GM21526 (cell line): ENCODE measurements at regions not wholly inside any gene's neighbourhood (a gene's known extent, or its start where the extent isn't known, plus 50 kb on each side); places are given as distances from the start of the nearest gene placed in this dataset.
A peak's percentile ranks its signal among the peaks of the same experiment; 100 is the strongest.

Source experiments
- ATAC-seq: cut with Tn5 transposase; IDR thresholded peaks from one replicate; pipeline ENCODE4 v1.9.1; 2021; ENCODE audit warnings: moderate library complexity; ENCODE audit not compliant: unreplicated experiment, low FRiP score

DNA sequence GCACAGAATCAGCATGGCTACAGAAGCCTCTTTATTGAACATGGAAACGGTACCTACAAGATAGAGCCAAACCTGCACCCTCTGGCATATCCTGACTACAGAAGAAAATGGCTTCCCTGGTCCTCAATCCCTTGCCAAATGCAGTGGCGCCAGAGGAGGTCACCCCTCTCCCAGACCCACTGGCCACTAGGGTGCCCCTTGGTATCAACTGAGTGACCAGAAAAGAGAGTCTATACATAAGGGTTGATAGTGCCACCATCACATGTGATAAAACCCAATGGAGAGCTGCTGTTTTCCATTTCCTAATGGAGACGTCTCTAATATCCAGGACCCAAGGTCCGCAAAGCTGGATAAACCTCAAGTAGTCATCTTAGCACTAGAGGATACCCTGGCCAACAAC, 52.7 kb upstream of the ALK start:
- ATAC-seq, result no peak

DNA sequence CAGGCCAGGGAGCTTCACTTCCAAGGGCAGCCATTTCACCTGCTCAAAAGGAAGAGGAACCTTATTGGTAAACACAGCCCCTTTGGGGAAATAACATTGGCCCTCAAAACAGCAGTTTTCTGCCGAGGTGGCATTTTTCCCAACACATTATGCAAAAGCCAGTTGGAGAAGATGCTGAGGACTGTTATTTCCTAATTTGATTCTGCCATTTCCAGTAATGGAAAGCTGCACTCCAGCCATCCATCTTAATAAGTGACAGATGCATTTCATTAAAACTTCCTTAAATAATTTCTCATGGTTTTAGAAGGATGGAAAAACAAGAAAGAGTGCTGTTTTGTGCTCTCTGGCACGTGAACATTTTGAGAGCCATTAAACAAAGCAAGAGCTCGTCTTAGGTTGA, 55.9 kb upstream of the ALK start:
- no peak for ATAC-seq

DNA sequence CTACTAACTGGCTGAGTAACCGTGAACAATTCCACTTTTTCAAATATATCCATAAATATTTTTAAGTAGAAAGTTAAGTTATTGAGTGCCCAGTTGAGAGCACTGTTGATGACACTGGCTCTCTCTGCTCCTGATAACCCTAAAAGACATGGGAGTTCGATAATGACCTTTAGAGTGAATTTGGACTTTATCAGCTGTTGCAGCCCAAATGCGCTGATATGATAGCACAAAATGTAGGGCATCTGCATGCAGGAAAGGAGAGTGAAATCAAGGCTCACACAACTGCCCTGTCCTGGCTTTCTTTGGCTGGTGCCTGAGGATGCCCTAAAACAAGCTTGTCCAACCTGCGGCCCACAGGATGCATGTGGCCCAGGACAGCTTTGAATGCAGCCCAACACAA, 60.0 kb upstream of the ALK start:
- ATAC-seq, result no peak

DNA sequence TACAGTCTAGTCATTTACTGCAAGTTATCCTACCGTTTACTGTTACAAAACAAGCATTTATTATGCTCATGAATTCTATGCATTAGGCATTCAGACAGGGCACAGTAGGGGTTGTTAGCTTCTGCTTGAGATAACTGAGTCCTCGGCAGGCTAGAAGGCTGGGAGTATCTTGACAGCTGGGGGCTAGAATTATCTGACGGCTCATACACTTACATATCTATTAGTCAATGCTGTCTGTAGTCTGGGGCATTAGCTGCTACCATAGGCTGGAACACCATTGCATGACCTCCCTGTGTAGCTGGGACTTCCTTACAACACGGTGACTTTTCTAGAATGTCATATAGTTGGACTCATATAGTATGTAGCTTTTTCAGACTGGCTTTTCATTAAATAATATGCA, 61.9 kb upstream of the ALK start:
- no peak for ATAC-seq

DNA sequence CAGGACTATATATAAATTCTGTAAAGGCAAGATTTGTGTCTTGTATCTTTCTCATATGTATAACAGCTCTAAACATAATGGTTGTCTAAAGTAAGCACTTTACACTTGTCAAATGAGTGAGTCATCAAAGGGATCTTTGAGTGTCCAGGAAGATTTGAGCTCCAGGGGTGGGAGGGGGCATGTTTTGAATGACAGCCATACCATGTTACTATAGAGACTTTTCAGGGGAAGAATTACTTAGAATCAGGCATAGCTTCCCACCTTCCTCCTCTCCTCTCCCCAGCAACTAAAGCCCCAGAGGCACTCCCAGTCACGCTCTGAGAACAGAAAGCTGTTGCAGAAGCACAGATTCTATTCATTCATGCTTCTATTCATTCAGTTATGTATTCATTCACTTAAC, 65.8 kb upstream of the ALK start:
- no peak for ATAC-seq

DNA sequence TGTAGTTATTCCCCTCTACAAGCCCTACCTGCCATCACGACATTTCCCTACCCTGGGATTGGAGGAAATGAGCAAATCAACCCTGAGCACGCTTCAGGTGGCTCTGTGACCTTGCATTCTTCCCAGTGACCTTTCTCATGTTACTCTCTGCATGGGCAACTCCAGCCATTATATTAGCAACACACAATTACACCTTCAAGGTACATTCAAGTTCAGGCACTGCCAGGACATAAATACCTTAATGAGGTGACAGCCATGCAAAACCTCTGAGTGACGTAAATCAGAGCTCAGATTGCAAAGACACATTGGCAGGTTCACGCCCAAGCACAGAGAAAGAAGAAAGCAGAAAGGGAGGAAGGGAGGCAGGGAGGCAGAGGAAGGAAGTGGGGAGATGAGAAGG, 68.7 kb upstream of the ALK start:
- ATAC-seq, result no peak

DNA sequence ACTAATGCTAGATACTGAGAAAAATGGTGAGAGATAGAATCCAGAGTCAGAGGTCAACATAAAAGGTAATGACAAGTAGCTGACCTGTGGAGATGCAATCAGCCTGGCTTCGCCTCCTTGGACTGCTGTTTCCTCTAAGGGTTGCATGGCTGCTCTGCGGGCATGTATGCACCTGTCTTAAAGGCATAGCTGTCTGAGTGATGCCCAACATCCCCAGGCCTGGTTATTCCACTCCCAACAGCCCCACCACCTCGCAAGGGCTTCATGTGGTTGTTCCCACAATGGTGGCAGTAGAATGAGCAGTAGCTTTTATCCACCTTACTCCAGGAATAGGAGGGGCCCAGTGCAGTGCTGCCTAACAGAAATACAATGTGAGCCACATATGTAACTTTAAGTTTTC, 69.7 kb upstream of the ALK start:
- ATAC-seq, result no peak

DNA sequence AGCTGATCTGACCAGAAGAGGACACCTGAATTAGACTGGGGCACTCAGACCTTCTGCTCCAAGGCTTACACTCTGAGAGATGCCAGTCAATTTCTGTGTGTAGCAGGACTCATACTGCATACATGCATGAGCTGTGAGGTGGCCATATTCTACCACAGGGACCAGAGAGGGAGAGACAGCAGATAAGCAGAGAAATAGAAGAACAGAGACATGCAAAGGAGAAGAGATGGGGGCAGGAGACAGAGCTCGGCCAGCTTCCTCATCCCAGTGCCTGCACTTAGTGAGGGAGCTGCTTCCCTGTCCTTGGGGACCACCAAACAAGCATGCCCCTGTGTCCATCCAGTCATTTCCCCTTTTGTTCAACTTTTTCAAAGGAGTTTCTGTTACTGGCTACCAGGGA, 73.9 kb upstream of the ALK start:
- no peak for ATAC-seq

DNA sequence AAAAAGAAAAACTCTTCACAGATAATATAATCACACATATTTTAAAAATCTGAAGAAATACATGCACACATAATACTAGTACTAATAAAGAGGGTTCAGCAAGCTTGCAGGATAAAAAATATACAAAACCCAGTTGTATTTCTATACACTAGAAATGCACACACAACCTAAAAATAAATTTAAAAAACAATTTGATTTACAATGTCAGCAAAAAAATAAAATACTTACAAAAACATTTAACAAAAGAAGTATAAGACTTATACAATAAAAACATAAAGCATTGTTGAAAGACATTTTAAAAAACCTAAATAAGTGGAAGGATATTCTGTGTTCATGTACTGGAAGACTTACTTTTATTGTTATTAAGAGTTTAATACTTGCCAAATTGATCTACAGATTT, 81.7 kb upstream of the ALK start:
- no peak for ATAC-seq

DNA sequence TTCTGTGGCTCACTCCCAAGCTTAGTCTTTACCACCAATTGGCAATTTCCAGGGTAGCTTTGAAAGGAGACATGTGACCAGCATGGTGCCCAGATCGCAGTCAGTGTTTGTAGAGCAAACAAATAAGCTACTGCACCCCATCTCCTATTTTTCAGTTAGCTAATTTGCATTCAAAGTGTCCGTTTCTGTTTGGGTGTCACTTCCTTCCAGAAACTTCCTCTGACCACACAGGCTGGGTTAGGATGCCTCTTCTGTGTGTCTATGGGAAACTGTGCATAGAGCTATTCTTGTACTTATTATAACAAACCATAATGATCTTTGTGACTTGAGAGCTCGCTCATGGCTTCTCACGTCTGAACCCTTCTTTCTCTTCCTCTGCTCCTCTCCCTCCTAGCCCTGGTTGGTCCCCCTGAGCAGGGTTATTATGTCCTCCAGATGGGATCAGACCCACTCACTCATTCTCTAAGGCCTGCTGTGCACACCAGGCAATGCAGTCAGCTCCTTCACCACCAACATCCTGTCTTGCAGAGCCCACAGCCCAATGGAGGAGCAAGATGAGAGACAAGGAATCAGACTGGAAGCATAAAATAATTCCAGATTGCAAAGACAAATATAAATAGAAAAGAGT, 101.2 kb upstream of the ALK start:
- peak; percentile 83 for ATAC-seq

DNA sequence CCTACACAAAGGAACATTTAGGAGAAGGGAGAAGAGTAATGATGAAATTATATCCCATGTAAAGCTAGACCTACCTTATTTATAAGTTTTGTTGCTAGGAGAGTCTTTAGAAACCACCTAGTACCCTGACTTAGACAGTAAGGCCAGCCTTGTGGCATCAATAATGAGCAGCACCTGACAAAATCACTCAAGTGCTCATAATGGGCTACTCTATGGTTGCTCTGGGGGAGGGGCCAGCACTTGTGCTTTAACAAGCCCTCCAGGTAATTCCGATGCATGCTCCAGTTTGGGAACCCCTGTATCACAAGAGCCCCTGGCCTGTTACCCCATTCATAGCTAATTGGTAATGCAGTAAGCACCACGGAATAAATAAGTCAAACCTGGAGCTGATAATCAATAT, 102.9 kb upstream of the ALK start:
- ATAC-seq, result no peak

DNA sequence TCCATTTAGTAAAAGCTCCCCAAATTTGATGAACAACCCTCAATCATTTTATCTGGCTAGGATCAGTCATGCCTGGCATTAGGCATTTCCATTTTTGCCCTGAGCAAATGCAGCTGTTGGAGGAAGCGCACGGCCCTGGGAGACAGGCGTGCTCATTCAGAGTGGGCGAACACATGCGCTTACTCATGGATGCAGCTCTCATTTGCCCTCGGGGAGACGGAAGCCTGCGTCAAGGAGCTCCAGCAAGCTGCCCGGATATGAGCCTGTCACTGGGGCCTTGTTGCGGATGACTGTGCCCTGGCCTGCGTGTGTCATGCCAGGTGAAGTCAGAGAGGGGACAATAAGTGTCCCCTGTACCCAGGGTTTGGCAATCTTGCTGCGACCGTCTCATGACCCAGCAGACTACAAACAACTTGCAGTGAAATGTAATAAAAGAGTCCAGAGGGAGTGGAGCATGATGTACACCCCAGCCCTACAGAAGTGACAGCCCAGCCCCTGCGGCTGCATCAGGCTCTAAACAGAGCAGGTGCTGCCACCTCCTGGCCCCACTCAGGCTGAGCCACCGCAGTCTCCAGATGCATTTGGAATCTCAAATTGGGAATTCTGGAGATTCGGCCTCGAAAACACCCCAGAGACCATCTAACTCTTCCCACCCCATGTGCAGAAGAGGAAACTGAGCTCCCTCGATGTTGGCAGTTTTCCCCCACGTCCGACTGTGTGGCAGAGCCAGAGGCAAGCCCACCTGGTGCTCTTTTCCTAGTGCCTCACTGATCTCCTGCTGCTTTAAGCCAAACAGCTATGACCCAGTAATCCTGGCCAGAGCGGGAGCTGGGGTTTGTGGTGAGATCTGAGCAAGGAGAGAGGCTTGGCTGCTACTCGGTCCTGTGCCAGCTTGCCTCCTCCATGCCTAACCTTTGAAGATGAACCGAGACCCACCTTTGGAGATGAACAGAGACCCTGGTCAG, 105.0 kb upstream of the ALK start:
- no peak for ATAC-seq

DNA sequence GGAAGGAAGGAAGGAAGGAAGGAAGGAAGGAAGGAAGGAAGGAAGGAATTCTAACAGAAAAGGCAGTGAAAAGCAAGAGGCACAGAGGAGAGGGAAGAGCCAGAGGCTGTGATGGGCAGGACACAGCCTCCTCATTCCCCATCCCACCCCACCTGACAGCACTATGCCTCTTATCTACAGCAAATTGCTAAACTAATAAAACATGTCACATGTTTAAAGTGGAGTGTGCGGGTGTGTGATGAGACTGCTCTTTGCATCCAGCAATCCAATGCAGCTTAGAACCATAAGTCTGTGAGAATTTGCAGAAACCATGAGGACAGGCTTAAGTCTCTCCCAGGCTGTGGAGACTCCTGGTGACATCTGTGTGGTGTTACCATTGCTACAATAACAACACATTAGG, 108.4 kb upstream of the ALK start:
- no peak for ATAC-seq

DNA sequence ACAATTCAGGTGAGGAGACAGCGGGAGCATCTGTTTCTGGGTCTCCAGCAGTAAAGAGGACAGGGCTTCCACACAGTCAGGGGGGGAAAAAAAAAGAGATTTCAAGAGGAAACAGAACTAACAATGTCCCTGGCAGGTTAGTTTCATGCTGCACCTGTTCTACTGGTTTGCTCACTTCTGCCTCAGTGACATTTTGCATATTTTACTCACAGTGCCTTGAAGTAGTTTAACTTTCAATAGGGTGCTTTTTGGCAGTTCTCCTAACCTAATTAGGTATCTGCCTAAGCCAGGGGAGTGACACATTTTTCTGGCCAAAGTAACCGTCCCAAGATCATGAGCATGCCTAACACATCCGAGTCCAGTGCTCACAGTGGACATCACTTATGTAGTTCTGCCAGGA, 109.0 kb upstream of the ALK start:
- ATAC-seq, result no peak

DNA sequence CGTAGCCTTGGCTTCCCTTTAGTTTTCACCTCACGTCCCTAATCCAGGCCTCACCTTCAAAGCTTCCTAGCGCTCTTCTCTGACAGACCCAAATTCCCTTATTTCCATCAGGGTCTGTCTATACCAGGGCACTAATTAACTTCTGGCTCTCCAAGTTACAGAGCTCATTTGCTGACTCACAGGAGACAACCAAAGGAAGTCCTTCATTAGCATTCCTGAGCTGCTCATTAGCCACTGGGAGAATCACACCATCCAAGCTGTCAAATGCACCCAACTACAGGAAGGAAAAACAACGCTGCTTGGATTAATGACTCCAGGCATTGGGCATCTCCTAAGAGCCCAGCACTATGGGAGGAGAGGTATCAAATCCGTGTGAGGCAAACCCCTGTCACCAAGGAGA, 109.8 kb upstream of the ALK start:
- no peak for ATAC-seq

DNA sequence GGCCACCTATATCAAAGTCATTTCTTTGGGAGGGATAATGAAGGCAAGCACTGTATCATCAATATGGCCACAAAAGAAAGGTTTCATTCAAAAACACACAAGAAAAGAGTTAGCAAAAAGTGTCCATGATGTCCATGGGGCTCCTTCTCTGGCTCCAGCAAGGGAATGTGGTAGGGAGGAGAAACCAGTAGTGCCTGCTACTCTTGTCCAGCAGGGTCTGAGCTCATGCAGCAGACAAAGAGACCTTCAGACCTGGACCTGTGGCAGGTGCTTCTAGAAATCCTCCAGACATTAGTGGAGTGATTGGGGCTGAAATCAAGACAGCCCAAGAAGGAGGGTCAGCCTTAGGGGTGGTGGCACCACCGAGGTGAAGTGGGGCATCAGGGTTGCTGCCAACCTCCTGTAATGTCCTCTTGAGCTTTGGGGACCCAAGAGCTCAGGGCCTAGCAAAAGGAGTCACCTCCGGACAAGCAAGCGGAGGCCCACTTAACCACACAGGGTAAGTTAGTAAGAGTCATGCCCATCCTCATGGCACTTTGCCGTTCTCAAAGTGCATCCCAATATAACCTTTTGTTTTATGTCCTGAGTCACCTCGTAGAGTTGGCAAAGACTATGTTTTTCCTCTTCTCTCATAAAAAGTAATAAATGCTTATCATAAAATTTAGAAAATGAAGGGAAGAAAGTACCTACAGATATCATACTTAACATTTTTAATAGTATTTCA, 112.6 kb upstream of the YPEL5 start:
- ATAC-seq, result no peak

DNA sequence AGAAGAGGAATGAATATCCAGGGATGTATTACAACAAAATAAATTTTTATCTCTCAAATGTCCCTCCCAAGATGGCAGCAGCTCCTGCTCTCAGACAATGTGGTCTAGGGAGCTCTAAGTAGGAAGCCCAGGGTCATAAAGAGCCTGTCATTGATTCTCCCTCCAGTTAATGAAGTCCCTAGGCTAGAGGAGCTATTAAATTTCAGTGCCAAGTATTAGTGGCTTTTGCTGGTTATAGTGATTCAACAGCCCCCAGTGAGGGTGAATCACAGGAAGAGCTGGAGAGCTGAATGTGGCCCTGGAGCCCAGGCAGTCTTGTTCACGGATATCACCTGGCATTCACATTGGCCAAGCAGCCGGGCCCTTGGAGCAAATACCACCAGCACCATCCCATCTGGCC, 109.8 kb upstream of the YPEL5 start:
- ATAC-seq, result no peak

DNA sequence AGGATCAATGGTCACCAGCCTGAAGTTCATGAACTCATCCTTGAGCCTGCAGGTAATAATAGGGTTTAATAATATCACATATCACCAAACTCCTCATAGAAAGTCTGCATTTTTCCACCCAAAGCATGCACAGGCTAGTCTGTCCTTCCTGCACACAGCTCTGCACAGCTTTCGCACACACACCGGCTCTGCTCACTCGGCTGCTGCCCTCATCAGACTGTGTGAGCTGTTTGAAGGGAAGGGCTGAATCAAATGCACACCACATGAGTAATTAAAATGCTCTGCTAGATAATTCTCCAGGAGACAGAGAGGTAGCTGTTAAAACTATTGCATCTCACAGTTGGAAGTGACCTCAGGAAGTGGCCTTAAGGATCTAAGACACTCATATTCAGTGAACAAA, 108.4 kb upstream of the YPEL5 start:
- no peak for ATAC-seq

DNA sequence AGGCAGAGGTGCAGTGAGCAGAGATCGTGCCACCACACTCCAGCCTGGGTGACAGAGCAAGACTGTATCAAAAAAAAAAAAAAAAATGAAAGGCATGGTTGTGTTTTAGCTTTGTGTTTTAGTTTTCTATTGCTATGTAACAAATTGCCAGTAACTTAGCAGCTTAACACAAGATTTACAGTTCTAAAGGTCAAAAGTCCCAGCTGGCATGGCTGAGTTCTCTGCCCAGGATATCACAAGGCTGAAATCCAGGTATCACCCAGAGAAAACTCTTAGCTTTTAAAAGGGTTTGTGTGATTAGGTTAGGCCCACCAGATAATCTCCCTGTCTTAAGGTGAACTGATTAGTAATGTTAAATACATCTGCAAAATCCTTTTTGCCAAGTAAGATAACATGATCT, 107.7 kb upstream of the YPEL5 start:
- ATAC-seq, result no peak

DNA sequence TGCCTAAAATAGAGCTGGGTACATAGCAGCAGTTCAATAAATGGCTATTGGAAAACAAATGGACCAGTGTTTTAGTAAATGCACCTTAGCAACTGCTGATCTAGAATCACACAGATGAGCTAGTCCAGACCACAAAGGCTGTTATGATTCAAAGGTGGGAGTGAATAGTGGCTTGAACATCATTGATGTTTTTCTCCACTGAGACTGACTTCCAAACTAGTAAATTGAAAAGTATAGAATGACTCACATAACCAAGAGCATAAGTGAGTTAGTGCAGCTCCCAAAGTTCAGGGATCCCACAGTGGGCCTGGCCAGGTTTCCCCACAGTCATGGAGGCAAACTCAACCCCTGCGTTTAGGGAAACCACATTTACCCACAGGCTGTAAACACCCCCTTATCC, 106.7 kb upstream of the YPEL5 start:
- no peak for ATAC-seq

DNA sequence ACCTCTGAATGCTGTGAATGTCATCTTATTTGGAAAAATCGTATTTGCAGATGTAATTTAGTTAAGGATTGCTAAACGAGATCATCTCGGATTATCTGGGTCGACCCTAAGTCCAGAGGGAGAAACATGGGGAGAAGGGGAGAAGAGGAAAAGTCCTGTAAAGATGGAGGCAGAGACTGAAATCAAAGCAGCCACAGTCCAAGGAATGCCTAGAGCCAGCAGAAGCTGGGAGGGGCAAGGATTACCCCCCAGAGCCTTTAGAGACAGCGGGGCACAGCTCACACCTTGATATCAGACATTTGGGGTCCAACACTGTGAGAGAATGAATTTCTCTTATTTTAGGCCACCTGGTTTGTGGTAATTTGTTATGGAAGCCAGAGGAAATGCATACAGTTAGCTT, 104.9 kb upstream of the YPEL5 start:
- no peak for ATAC-seq

DNA sequence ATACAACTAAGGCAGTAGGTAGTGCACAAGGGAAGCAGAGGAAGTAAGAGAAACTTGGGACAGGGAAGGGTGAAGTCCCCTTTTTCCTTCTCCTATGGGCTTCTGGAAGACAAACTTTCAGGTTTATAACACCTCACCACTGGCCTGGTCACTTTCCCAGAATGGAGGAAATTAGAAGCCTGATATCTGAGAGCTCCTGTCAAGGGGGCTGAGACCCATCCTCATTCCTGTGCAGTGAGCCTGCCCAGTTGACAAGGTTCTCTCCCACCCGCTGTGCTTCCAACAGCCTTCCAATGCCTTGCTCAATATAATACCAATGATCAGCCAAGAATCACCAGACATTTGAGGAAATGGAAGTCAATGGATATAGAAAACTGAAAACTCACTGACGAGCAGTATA, 100.4 kb upstream of the YPEL5 start:
- ATAC-seq, result no peak
